ENCODE measurements at regions not wholly inside any gene's neighbourhood (a gene's known extent, or its start where the extent isn't known, plus 50 kb on each side); places are given as distances from the start of the nearest gene placed in this dataset.

- no peak for TF ChIP-seq CTCF (IDR thresholded peaks at IDR 0.05)
These were observed 389.1 kb downstream of the GADD45G start for GRCh38 chr9:89993678-89994630.

- no peak for TF ChIP-seq CTCF (IDR thresholded peaks at IDR 0.05)
These were observed 390.3 kb downstream of the GADD45G start for GRCh38 chr9:89994988-89995613.

GRCh38 chr9:89996116-89996515, 391.3 kb downstream of the GADD45G start:
- no peak for TF ChIP-seq CTCF (IDR thresholded peaks at IDR 0.05)

GRCh38 chr9:89996773-89997172, 392.0 kb downstream of the GADD45G start:
- TF ChIP-seq CTCF (IDR thresholded peaks at IDR 0.05): no peak

GRCh38 chr9:89998633-89999032, 393.8 kb downstream of the GADD45G start:
- TF ChIP-seq CTCF (IDR thresholded peaks at IDR 0.05): no peak

- no peak for TF ChIP-seq CTCF (IDR thresholded peaks at IDR 0.05)
These were observed 394.3 kb downstream of the GADD45G start for GRCh38 chr9:89999176-89999533.

GRCh38 chr9:89999534-90000370, 394.9 kb downstream of the GADD45G start:
- no peak for TF ChIP-seq CTCF (IDR thresholded peaks at IDR 0.05)
